CD14-positive monocyte (primary cell): ENCODE measurements at regions not wholly inside any gene's neighbourhood (a gene's known extent, or its start where the extent isn't known, plus 50 kb on each side); places are given as distances from the start of the nearest gene placed in this dataset.

Source experiments
- DNase-seq, 3 donors: peaks; one replicate each; pipeline ENCODE4 v3.0.0-alpha.2; 2011 to 2022
- H2AFZ ChIP-seq: 2 replicates; pipeline ENCODE4 v1.6.0; 2012; ENCODE audit warnings: mild to moderate bottlenecking, low read depth, low read length, inconsistent platforms; ENCODE audit not compliant: insufficient read depth, poor library complexity, severe bottlenecking
- H3K27ac ChIP-seq, 2 donors: 1 replicate in 1 of 2; 2 replicates in 1 of 2; pipeline ENCODE4 v1.5.1; 2012 to 2013; ENCODE audit warnings: low read length in 2 of 2, control low read depth in 1 of 2, inconsistent platforms in 1 of 2, low read depth in 1 of 2, mild to moderate bottlenecking in 1 of 2
- H3K27me3 ChIP-seq, 2 donors: one replicate each; pipeline versions ENCODE4 v1.6.0 to v1.6.1; 2011 to 2013; ENCODE audit warnings: low read length in 2 of 2; ENCODE audit not compliant: control insufficient read depth in 2 of 2, insufficient read depth in 2 of 2
- H3K36me3 ChIP-seq, 2 donors: replicated peaks in 1 of 2; 1 replicate in 1 of 2; 2 replicates in 1 of 2; pipeline versions ENCODE4 v1.5.1 to v1.6.1; 2012 to 2013; ENCODE audit warnings: low read length in 2 of 2, control low read depth in 1 of 2, inconsistent platforms in 1 of 2, mild to moderate bottlenecking in 1 of 2; ENCODE audit not compliant: insufficient read depth in 2 of 2, control insufficient read depth in 1 of 2
- H3K4me1 ChIP-seq, 2 donors: 1 replicate in 1 of 2; 2 replicates in 1 of 2; pipeline versions ENCODE4 v1.5.1 to v1.6.1; 2012 to 2013; ENCODE audit warnings: low read length in 2 of 2, control low read depth in 1 of 2, inconsistent platforms in 1 of 2, mild to moderate bottlenecking in 1 of 2, moderate library complexity in 1 of 2; ENCODE audit not compliant: insufficient read depth in 2 of 2, control insufficient read depth in 1 of 2
- H3K4me2 ChIP-seq: replicated peaks from 2 replicates; pipeline ENCODE3; 2012; ENCODE audit warnings: low read length, moderate library complexity, mild to moderate bottlenecking; ENCODE audit not compliant: poor library complexity, severe bottlenecking; ENCODE audit errors: extremely low read depth
- H3K4me3 ChIP-seq, 3 experiments: fragments of 200-600 bp in 1 of 3; sonication (generic) in 1 of 3; replicated peaks in 1 of 3; 1 replicate in 2 of 3; 2 replicates in 1 of 3; pipeline ENCODE4 v1.5.1; 2011 to 2013; ENCODE audit warnings: low read length in 3 of 3, mild to moderate bottlenecking in 3 of 3, control low read depth in 2 of 3, low read depth in 2 of 3, inconsistent platforms in 1 of 3, moderate library complexity in 1 of 3
- H3K79me2 ChIP-seq: 2 replicates; pipeline ENCODE4 v1.6.0; 2012; ENCODE audit warnings: mild to moderate bottlenecking, control low read depth, inconsistent platforms, low read length, moderate library complexity; ENCODE audit not compliant: insufficient read depth
- H3K9ac ChIP-seq: 2 replicates; pipeline ENCODE4 v1.6.0; 2017; ENCODE audit warnings: low read length, mild to moderate bottlenecking; ENCODE audit not compliant: insufficient read depth, poor library complexity, severe bottlenecking
- H3K9me3 ChIP-seq, 2 donors: replicated peaks in 1 of 2; 1 replicate in 1 of 2; 2 replicates in 1 of 2; pipeline versions ENCODE4 v1.5.1 to v1.6.1; 2012 to 2013; ENCODE audit warnings: low read length in 2 of 2, control low read depth in 1 of 2; ENCODE audit not compliant: control insufficient read depth in 1 of 2, insufficient read depth in 1 of 2
- H4K20me1 ChIP-seq: 2 replicates; pipeline ENCODE4 v1.6.0; 2012; ENCODE audit warnings: mild to moderate bottlenecking, low read length, control low read depth, moderate library complexity; ENCODE audit not compliant: insufficient read depth
- H3K27ac Mint-ChIP-seq, 7 donors: one replicate each; pipeline ENCODE4 v1.8.0; 2020; ENCODE audit warnings: mild to moderate bottlenecking in 7 of 7, mixed read lengths in 7 of 7, moderate library complexity in 6 of 7, inconsistent platforms in 2 of 7
- H3K27me3 Mint-ChIP-seq, 3 donors: one replicate each; pipeline ENCODE4 v1.8.0; 2021 to 2022; ENCODE audit warnings: low read depth in 3 of 3, mild to moderate bottlenecking in 3 of 3, mixed read lengths in 3 of 3, moderate library complexity in 3 of 3, inconsistent platforms in 1 of 3
- H3K36me3 Mint-ChIP-seq, 2 donors: one replicate each; pipeline ENCODE4 v1.8.0; 2020; ENCODE audit warnings: mixed read lengths in 2 of 2, inconsistent platforms in 1 of 2, mild to moderate bottlenecking in 1 of 2
- H3K4me1 Mint-ChIP-seq: one replicate; pipeline ENCODE4 v1.8.0; 2020; ENCODE audit warnings: mild to moderate bottlenecking, mixed read lengths
- H3K4me3 Mint-ChIP-seq, 2 donors: one replicate each; pipeline ENCODE4 v1.8.0; 2020; ENCODE audit warnings: mild to moderate bottlenecking in 2 of 2, mixed read lengths in 2 of 2, moderate library complexity in 1 of 2
- H3K9me3 Mint-ChIP-seq, 7 donors: one replicate each; pipeline ENCODE4 v1.8.0; 2020 to 2022; ENCODE audit warnings: mixed read lengths in 7 of 7, mild to moderate bottlenecking in 6 of 7, moderate library complexity in 6 of 7, inconsistent platforms in 2 of 7
- WGBS: methylation state at CpG from one replicate; pipeline ENCODE4 v1.1.5; 2013; ENCODE audit warnings: missing lambda C conversion rate; ENCODE audit not compliant: insufficient coverage; 5-methylcytosine and 5-hydroxymethylcytosine counted together
- intact Hi-C, 2 donors: fragments of 100-400 bp; cut with micrococcal nuclease; formaldehyde crosslinking; loops; one replicate each; pipeline versions ENCODE4 v1.15.0 to v1.15.1; 2023
- TF ChIP-seq, protein P1 (sequence below): fragments of 200-600 bp; IDR thresholded peaks from one replicate; pipeline ENCODE4 v1.8.0; 2022; ENCODE audit warnings: antibody characterized with exemption, mild to moderate bottlenecking

DNA sequence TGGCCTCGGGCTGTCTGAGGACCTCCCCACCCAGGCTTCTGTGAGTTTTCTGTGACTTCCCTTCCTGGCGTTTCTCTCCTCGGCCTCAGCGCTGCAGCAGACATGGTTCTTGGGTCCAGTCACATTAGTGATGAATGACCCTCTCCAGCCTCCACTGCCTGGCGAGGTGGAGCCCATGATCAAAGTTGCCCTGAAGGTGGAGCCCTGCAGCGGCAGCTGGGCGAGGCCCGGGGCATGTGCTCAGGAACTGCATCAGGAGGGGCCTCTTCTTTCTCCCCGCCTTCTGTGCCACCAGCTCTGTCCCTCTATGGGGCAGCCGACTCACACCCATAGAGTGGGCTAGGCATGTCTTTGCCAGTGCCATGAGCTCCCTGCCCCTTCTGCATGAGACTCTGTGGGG lies 1079.7 kb downstream of the TBC1D22A start:
- no peak overlapping the region for H3K4me3 ChIP-seq
- no peak overlapping the region for H3K27ac ChIP-seq
- TF ChIP-seq, protein P1, sequence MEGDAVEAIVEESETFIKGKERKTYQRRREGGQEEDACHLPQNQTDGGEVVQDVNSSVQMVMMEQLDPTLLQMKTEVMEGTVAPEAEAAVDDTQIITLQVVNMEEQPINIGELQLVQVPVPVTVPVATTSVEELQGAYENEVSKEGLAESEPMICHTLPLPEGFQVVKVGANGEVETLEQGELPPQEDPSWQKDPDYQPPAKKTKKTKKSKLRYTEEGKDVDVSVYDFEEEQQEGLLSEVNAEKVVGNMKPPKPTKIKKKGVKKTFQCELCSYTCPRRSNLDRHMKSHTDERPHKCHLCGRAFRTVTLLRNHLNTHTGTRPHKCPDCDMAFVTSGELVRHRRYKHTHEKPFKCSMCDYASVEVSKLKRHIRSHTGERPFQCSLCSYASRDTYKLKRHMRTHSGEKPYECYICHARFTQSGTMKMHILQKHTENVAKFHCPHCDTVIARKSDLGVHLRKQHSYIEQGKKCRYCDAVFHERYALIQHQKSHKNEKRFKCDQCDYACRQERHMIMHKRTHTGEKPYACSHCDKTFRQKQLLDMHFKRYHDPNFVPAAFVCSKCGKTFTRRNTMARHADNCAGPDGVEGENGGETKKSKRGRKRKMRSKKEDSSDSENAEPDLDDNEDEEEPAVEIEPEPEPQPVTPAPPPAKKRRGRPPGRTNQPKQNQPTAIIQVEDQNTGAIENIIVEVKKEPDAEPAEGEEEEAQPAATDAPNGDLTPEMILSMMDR, result no peak
- no peak overlapping the region for H3K9ac ChIP-seq
- H3K36me3 ChIP-seq, result no peaks in the 10 kb centered on the region
- no peaks in the 10 kb centered on the region for H3K4me1 ChIP-seq
- H3K27me3 ChIP-seq, result no peaks in the 10 kb centered on the region
- no peaks in the 10 kb centered on the region for H3K79me2 ChIP-seq
- Mint-ChIP-seq H3K9me3 (peaks cover 0 to 2% (median 0%) of the 10 kb centered on the region in 7 donors), H3K36me3 (no peaks in the 10 kb centered on the region), H3K27ac (no peak overlapping the region), H3K27me3 (peaks cover 6 to 8% (median 6%) of the 10 kb centered on the region in 3 donors), H3K4me1 (no peaks in the 10 kb centered on the region), H3K4me3 (no peak overlapping the region)
- H4K20me1 ChIP-seq, result no peaks in the 10 kb centered on the region
- no peak overlapping the region for H2AFZ ChIP-seq
- intact Hi-C loops, result no loop called here
- H3K4me2 ChIP-seq, result no peak overlapping the region
- DNase-seq, result no peak
- H3K9me3 ChIP-seq, result no peaks in the 10 kb centered on the region
- WGBS, result 44% methylated on average over 9 of the region's 10 CpGs

DNA sequence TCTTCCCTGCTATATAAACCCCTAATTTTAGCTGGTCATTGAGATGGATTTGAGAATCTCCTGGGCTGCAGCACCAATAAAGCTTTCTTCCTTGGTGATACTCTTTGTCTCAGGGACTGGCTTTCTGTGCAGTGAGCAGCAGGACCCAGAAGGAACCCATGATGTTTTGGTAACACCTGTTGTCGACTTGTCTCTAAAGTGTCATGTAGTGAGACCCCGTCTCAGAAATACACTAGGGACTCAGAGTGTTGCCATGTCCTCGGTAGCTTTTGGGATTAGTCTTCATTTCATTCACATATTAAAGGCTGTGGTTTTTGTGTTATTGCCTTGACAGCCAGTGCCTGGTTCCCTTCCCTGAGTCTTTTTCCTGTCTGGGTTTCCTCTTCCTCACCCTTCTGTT lies 1078.7 kb downstream of the TBC1D22A start:
- Histone ChIP-seq H3K79me2 (no peaks in the 10 kb centered on the region), H3K9ac (no peak overlapping the region), H3K4me3 (no peak overlapping the region), H3K9me3 (no peaks in the 10 kb centered on the region), H3K4me2 (no peak overlapping the region), H3K27me3 (no peaks in the 10 kb centered on the region), H2AFZ (no peak overlapping the region), H4K20me1 (no peaks in the 10 kb centered on the region), H3K4me1 (no peaks in the 10 kb centered on the region), H3K27ac (no peak overlapping the region), H3K36me3 (no peaks in the 10 kb centered on the region)
- peaks cover 6 to 7% (median 6%) of the 10 kb centered on the region in 3 donors for H3K27me3 Mint-ChIP-seq
- no peak overlapping the region for H3K4me3 Mint-ChIP-seq
- peak overlapping the region in 1 of 7 donors; percentile 24 for H3K27ac Mint-ChIP-seq
- TF ChIP-seq, protein P1, result no peak
- H3K4me1 Mint-ChIP-seq, result no peaks in the 10 kb centered on the region
- no peaks in the 10 kb centered on the region for H3K36me3 Mint-ChIP-seq
- DNase-seq, result no peak
- 29% methylated on average over 1 of the region's 3 CpGs for WGBS
- intact Hi-C loops, result no loop called here
- peaks cover 0 to 2% (median 0%) of the 10 kb centered on the region in 7 donors for H3K9me3 Mint-ChIP-seq
